HepG2 (cell line): ENCODE measurements at regions not wholly inside any gene's neighbourhood (a gene's known extent, or its start where the extent isn't known, plus 50 kb on each side); places are given as distances from the start of the nearest gene placed in this dataset.
A peak's percentile ranks its signal among the peaks of the same experiment; 100 is the strongest.

Experiments
- ATAC-seq: fragments of 200-7000 bp; cut with Tn5 transposase; 3 replicates; pipeline ENCODE4 v1.9.1; 2020; ENCODE audit warnings: mild to moderate bottlenecking, moderate library complexity
- BruUV-seq: library from RNA; stranded (reverse); fragments of 400-500 nt; replicated peaks from 2 replicates; lab custom pipeline; 2021; lab: Mats Ljungman, UMichigan
- CTCF ChIA-PET: fragments of 300-600 bp; formaldehyde crosslinking; extraction: SDS; loops from one replicate; lab custom pipeline; 2021; ENCODE audit warnings: low total read pairs, inconsistent platforms, low intra/inter-chr PET ratio; lab: Yijun Ruan, JAX
- POLR2A ChIA-PET: fragments of 350-600 bp; sonication (Branson Sonifier 250); formaldehyde crosslinking; loops from one replicate; lab custom pipeline; 2020; ENCODE audit warnings: antibody characterized with exemption, inconsistent platforms; lab: Yijun Ruan, JAX
- DNase-seq: peaks from one replicate; pipeline ENCODE4 v3.0.0-alpha.2; 2015; ENCODE audit warnings: low spot score
- FAIRE-seq: peaks from 3 replicates; lab custom pipeline; 2011; peaks lifted over from hg19 to GRCh38; lab: Jason Lieb, UNC
- H2AFZ ChIP-seq: one replicate; pipeline ENCODE4 v1.6.1; 2011; ENCODE audit warnings: low read length, inconsistent platforms
- H3K27ac ChIP-seq: fragments of 300-600 bp; 3 replicates; pipeline ENCODE4 v1.8.0; 2011; ENCODE audit warnings: mixed run types, mild to moderate bottlenecking, mixed read lengths, low read length, inconsistent platforms; ENCODE audit not compliant: insufficient read depth; ENCODE audit errors: extremely low read length
- H3K27me3 ChIP-seq, 2 experiments: fragments of 200-600 bp in 1 of 2; 2 replicates in 1 of 2; 3 replicates in 1 of 2; pipeline versions ENCODE4 v1.6.0 to v1.8.0; 2011; ENCODE audit warnings: low read length in 2 of 2, mild to moderate bottlenecking in 2 of 2, moderate library complexity in 2 of 2, inconsistent platforms in 1 of 2; ENCODE audit not compliant: insufficient read depth in 2 of 2, control insufficient read depth in 1 of 2
- H3K36me3 ChIP-seq, 2 experiments: fragments of 200-600 bp in 1 of 2; replicated peaks in 1 of 2; 2 replicates in 1 of 2; 3 replicates in 1 of 2; pipeline versions ENCODE4 v1.5.1 to v1.8.0; 2011; ENCODE audit warnings: low read length in 2 of 2, inconsistent platforms in 1 of 2; ENCODE audit not compliant: insufficient read depth in 2 of 2, control insufficient read depth in 1 of 2
- H3K4me1 ChIP-seq: 2 replicates; pipeline ENCODE4 v1.5.1; 2012; ENCODE audit warnings: low read length, inconsistent platforms; ENCODE audit not compliant: insufficient read depth
- H3K4me2 ChIP-seq: 2 replicates; pipeline ENCODE4 v1.6.0; 2011; ENCODE audit warnings: low read depth, low read length, inconsistent platforms
- H3K4me3 ChIP-seq, 3 experiments: fragments of 200-600 bp in 1 of 3; sonication (generic), shearing (Covaris generic) in 1 of 3; replicated peaks in 1 of 3; 2 replicates each; pipeline ENCODE4 v1.5.1; 2011 to 2016; ENCODE audit warnings: low read length in 3 of 3, inconsistent platforms in 2 of 3, low read depth in 2 of 3, mild to moderate bottlenecking in 2 of 3, control low read depth in 1 of 3, mixed read lengths in 1 of 3; ENCODE audit not compliant: insufficient read depth in 1 of 3
- H3K79me2 ChIP-seq: one replicate; pipeline ENCODE4 v1.6.1; 2011; ENCODE audit warnings: low read length, inconsistent platforms; ENCODE audit not compliant: insufficient read depth
- H3K9ac ChIP-seq: 2 replicates; pipeline ENCODE4 v1.6.0; 2011; ENCODE audit warnings: mild to moderate bottlenecking, low read depth, low read length, inconsistent platforms; ENCODE audit not compliant: insufficient read depth
- H3K9me3 ChIP-seq: 2 replicates; pipeline ENCODE4 v1.5.1; 2012; ENCODE audit warnings: mild to moderate bottlenecking, low read length
- H4K20me1 ChIP-seq: 2 replicates; pipeline ENCODE4 v1.6.0; 2011; ENCODE audit warnings: inconsistent platforms, mild to moderate bottlenecking, low read length, moderate library complexity; ENCODE audit not compliant: insufficient read depth
- ATF1 ChIP-seq: IDR thresholded peaks from 2 replicates; pipeline ENCODE4 v1.6.1; 2016; ENCODE audit warnings: mild to moderate bottlenecking, control low read depth
- CENPT ChIP-seq: sonication (generic); formaldehyde crosslinking; IDR thresholded peaks from 2 replicates; pipeline ENCODE4 v1.8.0; 2022; ENCODE audit warnings: low read depth, mild to moderate bottlenecking, moderate library complexity, missing genetic modification reagents
- GATAD1 ChIP-seq: IDR thresholded peaks from 2 replicates; pipeline ENCODE4 v1.6.1; 2016; ENCODE audit warnings: missing genetic modification reagents, missing compliant biosample characterization
- ONECUT2 ChIP-seq: sonication (generic); formaldehyde crosslinking; IDR thresholded peaks from 2 replicates; pipeline ENCODE4 v1.4.0; 2020; ENCODE audit warnings: missing genetic modification reagents
- RCOR2 ChIP-seq: IDR thresholded peaks from 2 replicates; pipeline ENCODE4 v1.6.1; 2016; ENCODE audit warnings: missing biosample characterization, missing genetic modification reagents
- SP140L ChIP-seq: sonication (generic); formaldehyde crosslinking; IDR thresholded peaks from 2 replicates; pipeline ENCODE4 v1.4.0; 2020; ENCODE audit warnings: missing genetic modification reagents, borderline replicate concordance
- ZBTB42 ChIP-seq: sonication (generic); formaldehyde crosslinking; IDR thresholded peaks from 2 replicates; pipeline ENCODE4 v1.5.0; 2020; ENCODE audit warnings: mild to moderate bottlenecking, missing genetic modification reagents
- ZNF562 ChIP-seq: sonication (generic); formaldehyde crosslinking; IDR thresholded peaks from 2 replicates; pipeline ENCODE4 v1.8.0; 2022; ENCODE audit warnings: missing genetic modification reagents, borderline replicate concordance
- WGBS: methylation state at CpG from one replicate; pipeline ENCODE4 v1.1.6; 2017; ENCODE audit warnings: low lambda C conversion rate; 5-methylcytosine and 5-hydroxymethylcytosine counted together
- in situ Hi-C: cut with HindIII; loops from 2 replicates; pipeline ENCODE4 v1.10.0; 2017; ENCODE audit warnings: low pct_unique_long_range_greater_than_20kb; ENCODE audit not compliant: extremely low pct_ligation_motif_present
- intact Hi-C: fragments of 100-400 bp; cut with micrococcal nuclease; formaldehyde crosslinking; loops from one replicate; pipeline ENCODE4 v1.10.0; 2022; ENCODE audit not compliant: unreplicated experiment
- TF ChIP-seq, protein P1 (sequence below): sonication (generic); formaldehyde crosslinking; IDR thresholded peaks from 2 replicates; pipeline ENCODE4 v1.5.1; 2020; ENCODE audit warnings: missing genetic modification reagents, mild to moderate bottlenecking, borderline replicate concordance
- TF ChIP-seq, protein P2 (sequence below): sonication (generic); formaldehyde crosslinking; IDR thresholded peaks from 2 replicates; pipeline ENCODE4 v1.9.0; 2021; ENCODE audit warnings: missing genetic modification reagents, mild to moderate bottlenecking, borderline replicate concordance

DNA sequence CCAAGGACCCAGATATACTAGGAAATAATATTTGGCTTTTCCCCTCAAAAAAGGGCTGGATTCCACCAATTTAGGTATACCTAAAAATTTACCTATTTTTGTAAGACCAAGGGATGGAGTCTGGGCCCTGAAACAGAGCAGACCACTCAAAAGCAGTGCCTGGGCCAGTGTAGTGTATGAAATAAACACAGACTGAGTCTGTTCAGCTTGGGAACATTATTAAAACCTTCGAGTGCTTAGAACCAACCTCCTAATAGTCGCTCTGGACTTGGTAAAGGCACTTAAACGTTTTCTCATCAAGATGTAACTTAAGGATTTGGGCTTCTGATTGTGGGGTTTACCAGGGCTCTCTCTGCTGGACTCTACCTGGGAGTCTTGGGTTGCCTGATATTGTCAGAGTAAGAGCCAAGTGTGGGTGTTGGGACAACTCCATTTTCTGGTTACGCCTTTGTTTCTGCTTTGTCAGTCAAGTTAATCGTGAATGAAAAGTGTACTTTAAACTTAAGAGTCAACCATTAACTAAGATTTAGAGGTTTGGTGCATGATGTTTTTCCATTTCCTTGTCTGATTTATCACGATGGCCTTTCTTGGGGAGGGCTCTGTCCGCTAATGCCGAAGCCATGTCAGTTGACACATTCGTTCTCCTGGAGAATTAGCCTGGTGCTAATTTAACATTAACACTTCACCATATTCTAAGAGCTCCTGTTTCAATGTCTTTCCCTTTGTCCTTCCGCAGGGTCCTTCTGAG is 221.0 kb upstream of the TPM1 start (continued):
- TF ChIP-seq GATAD1 (0 out of 2 replicates have a peak, but pooled peaks have one; percentile 7), CENPT (CRISPR knock-in tag) (no peak), ZNF562 (CRISPR knock-in tag) (no peak), ATF1 (no peak; the same call in 1 of the 2 replicates)
- TF ChIP-seq, protein P1, sequence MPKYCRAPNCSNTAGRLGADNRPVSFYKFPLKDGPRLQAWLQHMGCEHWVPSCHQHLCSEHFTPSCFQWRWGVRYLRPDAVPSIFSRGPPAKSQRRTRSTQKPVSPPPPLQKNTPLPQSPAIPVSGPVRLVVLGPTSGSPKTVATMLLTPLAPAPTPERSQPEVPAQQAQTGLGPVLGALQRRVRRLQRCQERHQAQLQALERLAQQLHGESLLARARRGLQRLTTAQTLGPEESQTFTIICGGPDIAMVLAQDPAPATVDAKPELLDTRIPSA: no peak
- TF ChIP-seq, protein P2, sequence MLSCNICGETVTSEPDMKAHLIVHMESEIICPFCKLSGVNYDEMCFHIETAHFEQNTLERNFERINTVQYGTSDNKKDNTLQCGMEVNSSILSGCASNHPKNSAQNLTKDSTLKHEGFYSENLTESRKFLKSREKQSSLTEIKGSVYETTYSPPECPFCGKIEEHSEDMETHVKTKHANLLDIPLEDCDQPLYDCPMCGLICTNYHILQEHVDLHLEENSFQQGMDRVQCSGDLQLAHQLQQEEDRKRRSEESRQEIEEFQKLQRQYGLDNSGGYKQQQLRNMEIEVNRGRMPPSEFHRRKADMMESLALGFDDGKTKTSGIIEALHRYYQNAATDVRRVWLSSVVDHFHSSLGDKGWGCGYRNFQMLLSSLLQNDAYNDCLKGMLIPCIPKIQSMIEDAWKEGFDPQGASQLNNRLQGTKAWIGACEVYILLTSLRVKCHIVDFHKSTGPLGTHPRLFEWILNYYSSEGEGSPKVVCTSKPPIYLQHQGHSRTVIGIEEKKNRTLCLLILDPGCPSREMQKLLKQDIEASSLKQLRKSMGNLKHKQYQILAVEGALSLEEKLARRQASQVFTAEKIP (CRISPR knock-in tag): no peak

DNA sequence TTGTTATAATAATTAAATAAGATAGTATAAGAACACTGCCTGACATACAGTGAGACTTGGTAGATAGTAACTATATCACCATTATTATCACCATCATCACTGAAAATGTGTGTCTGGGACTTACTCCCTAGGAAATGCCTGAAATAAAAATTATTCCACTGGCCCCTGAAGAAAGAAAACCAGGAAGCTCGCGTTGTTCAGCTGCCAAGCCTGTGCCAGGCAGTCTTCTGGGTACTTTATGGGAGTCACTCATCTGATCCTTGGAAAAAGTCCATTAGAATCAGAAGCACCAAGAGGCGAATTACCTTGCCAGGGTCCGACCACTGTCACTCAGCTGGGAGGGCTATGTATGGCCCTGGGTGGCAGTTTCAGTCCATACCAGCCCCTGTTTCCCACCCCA is 220.3 kb upstream of the TPM1 start:
- intact Hi-C loops: no loop called here
- BruUV-seq: TSS peak; percentile 90
- peak overlapping the region; percentile 19 for H3K9ac ChIP-seq
- WGBS: 100% methylated on average over 4 of the region's 4 CpGs
- no peaks in the 10 kb centered on the region for H4K20me1 ChIP-seq
- H3K79me2 ChIP-seq: no peaks in the 10 kb centered on the region
- no peaks in the 10 kb centered on the region for H3K9me3 ChIP-seq
- FAIRE-seq: no peak
- TF ChIP-seq SP140L (CRISPR knock-in tag): no peak
- TF ChIP-seq ZBTB42 (CRISPR knock-in tag): no peak
- no peak for TF ChIP-seq RCOR2 (CRISPR knock-in tag)
- TF ChIP-seq ONECUT2 (CRISPR knock-in tag): no peak
- TF ChIP-seq, all 625 proteins: peak for 0
- no peaks in the 10 kb centered on the region for H3K36me3 ChIP-seq
- in situ Hi-C loops: no loop called here
- no peak overlapping the region for H2AFZ ChIP-seq
- CTCF ChIA-PET: no interaction called here
- POLR2A ChIA-PET: interaction anchor here (3.0 kb wide), 1 partner anchor 10 kb away, joined by 19 read pairs; no protein-coding TSS in a partner anchor
- ATAC-seq: no peak
- H3K4me3 ChIP-seq: no peak overlapping the region
- DNase-seq: no peak
- peaks cover 71% of the 10 kb centered on the region for H3K4me1 ChIP-seq
- H3K27ac ChIP-seq: peak overlapping the region; percentile 83
- peak overlapping the region; percentile 50; the same call in 1 of the 2 replicates for H3K4me2 ChIP-seq
- no peaks in the 10 kb centered on the region for H3K27me3 ChIP-seq
